Caco-2 (cell line): ENCODE measurements at regions not wholly inside any gene's neighbourhood (a gene's known extent, or its start where the extent isn't known, plus 50 kb on each side); places are given as distances from the start of the nearest gene placed in this dataset.

Source experiments
- BruUV-seq: library from RNA; stranded (reverse); fragments of 400-500 nt; replicated peaks from 2 replicates; lab custom pipeline; 2021; lab: Mats Ljungman, UMichigan
- CTCF ChIA-PET: fragments of 300-600 bp; sonication (Branson Sonifier 250); formaldehyde crosslinking; loops from one replicate; lab custom pipeline; 2022; ENCODE audit warnings: antibody characterized with exemption; lab: Charles Lee
- POLR2A ChIA-PET: fragments of 300-600 bp; sonication (Branson Sonifier 250); formaldehyde crosslinking; loops from one replicate; lab custom pipeline; 2022; ENCODE audit warnings: antibody characterized with exemption; lab: Charles Lee
- DNase-seq, 2 experiments: peaks; one replicate each; pipeline versions ENCODE4 v3.0.0 to v3.0.0-alpha.2; 2020 to 2022
- H3K27me3 ChIP-seq: replicated peaks from 2 replicates; pipeline ENCODE4 v1.6.0; 2011; ENCODE audit warnings: low read length; ENCODE audit not compliant: control insufficient read depth, insufficient read depth
- H3K36me3 ChIP-seq: 2 replicates; pipeline ENCODE4 v1.5.1; 2011; ENCODE audit warnings: low read length; ENCODE audit not compliant: control insufficient read depth, insufficient read depth
- H3K4me1 ChIP-seq: fragments of 250-450 bp; sonication (Bioruptor Pico); 2 replicates; pipeline ENCODE4 v1.5.1; 2020; ENCODE audit warnings: mild to moderate bottlenecking
- H3K4me3 ChIP-seq: 2 replicates; pipeline ENCODE4 v1.5.1; 2011; ENCODE audit warnings: low read depth, mild to moderate bottlenecking, control low read depth, low read length
- H3K9me3 ChIP-seq: fragments of 250-450 bp; sonication (Bioruptor Pico); 2 replicates; pipeline ENCODE4 v1.5.1; 2020; ENCODE audit warnings: mild to moderate bottlenecking, moderate library complexity
- H3K27ac Mint-ChIP-seq: one replicate; pipeline ENCODE4 v1.8.0; 2022; ENCODE audit warnings: mixed read lengths; ENCODE audit not compliant: unreplicated experiment
- H3K27me3 Mint-ChIP-seq: one replicate; pipeline ENCODE4 v1.8.0; 2022; ENCODE audit warnings: mixed read lengths; ENCODE audit not compliant: insufficient read depth, unreplicated experiment
- H3K36me3 Mint-ChIP-seq: one replicate; pipeline ENCODE4 v1.8.0; 2022; ENCODE audit warnings: mild to moderate bottlenecking, mixed read lengths; ENCODE audit not compliant: insufficient read depth, unreplicated experiment
- H3K4me1 Mint-ChIP-seq: one replicate; pipeline ENCODE4 v1.8.0; 2022; ENCODE audit warnings: low read depth, mixed read lengths; ENCODE audit not compliant: unreplicated experiment
- H3K4me3 Mint-ChIP-seq: one replicate; pipeline ENCODE4 v1.8.0; 2022; ENCODE audit warnings: mild to moderate bottlenecking, moderate library complexity, mixed read lengths; ENCODE audit not compliant: unreplicated experiment
- H3K9me3 Mint-ChIP-seq: one replicate; pipeline ENCODE4 v1.8.0; 2022; ENCODE audit warnings: mixed read lengths; ENCODE audit not compliant: unreplicated experiment
- CTCF ChIP-seq, 2 experiments: fragments of 200-600 bp in 1 of 2; IDR thresholded peaks; 1 replicate in 1 of 2; 2 replicates in 1 of 2; pipeline versions ENCODE4 v1.5.1 to v1.8.0; 2011 to 2022; ENCODE audit warnings: antibody characterized with exemption in 1 of 2, control low read depth in 1 of 2, inconsistent platforms in 1 of 2, low read depth in 1 of 2, low read length in 1 of 2, mild to moderate bottlenecking in 1 of 2, moderate library complexity in 1 of 2; ENCODE audit not compliant: insufficient read depth in 1 of 2, severe bottlenecking in 1 of 2, unreplicated experiment in 1 of 2
- intact Hi-C: fragments of 100-400 bp; cut with micrococcal nuclease; formaldehyde crosslinking; loops from one replicate; pipeline ENCODE4 v1.10.0; 2022; ENCODE audit not compliant: unreplicated experiment

- ChIA-PET CTCF (no interaction called here), POLR2A (no interaction called here)
- Histone ChIP-seq H3K36me3 (no peaks in the 10 kb centered on the region), H3K27me3 (no peaks in the 10 kb centered on the region), H3K9me3 (no peaks in the 10 kb centered on the region), H3K4me1 (0 out of 2 replicates have a peak, but pooled peaks cover 5% of the 10 kb centered on the region), H3K4me3 (no peak overlapping the region)
- intact Hi-C loops, result no loop called here
- no peak for TF ChIP-seq CTCF (IDR thresholded peaks at IDR 0.05; ENCODE audit: insufficient read depth in 1 of 2, low read depth in 1 of 2, low read length in 1 of 2, severe bottlenecking in 1 of 2, unreplicated experiment in 1 of 2)
- no peak overlapping the region for H3K27ac Mint-ChIP-seq
- DNase-seq, result no peak
- no peak overlapping the region for H3K4me3 Mint-ChIP-seq
- H3K36me3 Mint-ChIP-seq, result no peaks in the 10 kb centered on the region
- BruUV-seq, result no TSS peak
- H3K4me1 Mint-ChIP-seq, result peaks cover 6% of the 10 kb centered on the region
- H3K27me3 Mint-ChIP-seq, result no peaks in the 10 kb centered on the region
- H3K9me3 Mint-ChIP-seq, result peaks cover 17% of the 10 kb centered on the region
Observed at GRCh38 chr2:166614029-166614428, 120.0 kb upstream of the SCN7A start.

GRCh38 chr2:166613226-166613625 lies 119.2 kb upstream of the SCN7A start:
- POLR2A ChIA-PET, result no interaction called here

DNA sequence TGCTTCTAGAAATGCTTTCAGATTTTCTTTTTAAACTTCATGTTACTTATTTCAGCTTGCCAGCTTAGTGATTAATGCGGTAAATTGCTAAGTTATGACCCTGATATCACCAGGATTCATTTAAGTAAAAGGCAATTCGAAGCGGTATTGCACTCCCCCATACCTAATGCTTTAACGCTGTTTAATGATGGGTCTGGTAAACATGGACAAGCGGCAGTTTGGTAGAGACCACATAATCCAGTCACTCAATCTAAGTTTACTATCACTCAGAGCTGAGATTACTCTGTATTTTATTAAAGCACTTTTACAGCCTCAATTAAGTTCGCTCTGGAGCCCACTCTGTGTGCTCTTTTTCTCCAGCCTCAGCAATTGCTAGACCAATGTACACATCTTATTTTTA lies 118.2 kb upstream of the SCN7A start:
- POLR2A ChIA-PET, result no interaction called here
- no peak for TF ChIP-seq CTCF (IDR thresholded peaks at IDR 0.05; ENCODE audit: insufficient read depth in 1 of 2, low read depth in 1 of 2, low read length in 1 of 2, severe bottlenecking in 1 of 2, unreplicated experiment in 1 of 2)
- H3K4me3 Mint-ChIP-seq, result no peak overlapping the region
- no peaks in the 10 kb centered on the region for H3K36me3 Mint-ChIP-seq
- no peaks in the 10 kb centered on the region for H3K27me3 Mint-ChIP-seq
- DNase-seq, result no peak
- H3K27ac Mint-ChIP-seq, result no peak overlapping the region
- Histone ChIP-seq H3K27me3 (no peaks in the 10 kb centered on the region), H3K9me3 (no peaks in the 10 kb centered on the region), H3K4me3 (no peak overlapping the region), H3K36me3 (no peaks in the 10 kb centered on the region), H3K4me1 (0 out of 2 replicates have a peak, but pooled peaks cover 5% of the 10 kb centered on the region)
- H3K4me1 Mint-ChIP-seq, result peaks cover 6% of the 10 kb centered on the region
- intact Hi-C loops, result no loop called here
- peaks cover 17% of the 10 kb centered on the region for H3K9me3 Mint-ChIP-seq
- CTCF ChIA-PET, result no interaction called here
- BruUV-seq, result no TSS peak

More at GRCh38 chr2:166613226-166613625, 119.2 kb upstream of the SCN7A start:
- CTCF ChIA-PET, result no interaction called here
- no peaks in the 10 kb centered on the region for H3K27me3 Mint-ChIP-seq
- no peaks in the 10 kb centered on the region for H3K36me3 Mint-ChIP-seq
- no TSS peak for BruUV-seq
- no peak overlapping the region for H3K4me3 Mint-ChIP-seq
- no peak for DNase-seq
- no peaks in the 10 kb centered on the region for H3K9me3 ChIP-seq
- no peak overlapping the region for H3K4me3 ChIP-seq
- peaks cover 6% of the 10 kb centered on the region for H3K4me1 Mint-ChIP-seq
- peaks cover 17% of the 10 kb centered on the region for H3K9me3 Mint-ChIP-seq
- intact Hi-C loops, result no loop called here
- no peak overlapping the region for H3K27ac Mint-ChIP-seq
- 0 out of 2 replicates have a peak, but pooled peaks cover 5% of the 10 kb centered on the region for H3K4me1 ChIP-seq
- no peak for TF ChIP-seq CTCF (IDR thresholded peaks at IDR 0.05; ENCODE audit: insufficient read depth in 1 of 2, low read depth in 1 of 2, low read length in 1 of 2, severe bottlenecking in 1 of 2, unreplicated experiment in 1 of 2)
- H3K27me3 ChIP-seq, result no peaks in the 10 kb centered on the region
- H3K36me3 ChIP-seq, result no peaks in the 10 kb centered on the region
